ENCODE measurements at regions not wholly inside any gene's neighbourhood (a gene's known extent, or its start where the extent isn't known, plus 50 kb on each side); places are given as distances from the start of the nearest gene placed in this dataset.
A peak's percentile ranks its signal among the peaks of the same experiment; 100 is the strongest.

- no peak for TF ChIP-seq CTCF (conservative IDR thresholded peaks at IDR 0.05; ENCODE audit: low read depth, low read length)
- no peak overlapping the region for H3K4me3 ChIP-seq (ENCODE audit: low read depth, low read length)
- no peak for DNase-seq (ENCODE audit: low read depth)
Observed at GRCh38 chr9:74107692-74108091, 389.4 kb upstream of the RORB start.

- no peak for TF ChIP-seq CTCF (conservative IDR thresholded peaks at IDR 0.05; ENCODE audit: low read depth, low read length)
- no peak overlapping the region for H3K4me3 ChIP-seq (ENCODE audit: low read depth, low read length)
- no peak for DNase-seq (ENCODE audit: low read depth)
Observed at GRCh38 chr9:74115976-74116375, 381.2 kb upstream of the RORB start.

GRCh38 chr9:74117151-74117550 is 380.0 kb upstream of the RORB start:
- no peak overlapping the region for H3K4me3 ChIP-seq (ENCODE audit: low read depth, low read length)
- TF ChIP-seq CTCF (conservative IDR thresholded peaks at IDR 0.05; ENCODE audit: low read depth, low read length): no peak
- no peak for DNase-seq (ENCODE audit: low read depth)

- H3K4me3 ChIP-seq (ENCODE audit: low read depth, low read length): no peak overlapping the region
- no peak for TF ChIP-seq CTCF (conservative IDR thresholded peaks at IDR 0.05; ENCODE audit: low read depth, low read length)
- peak; percentile 6 for DNase-seq (ENCODE audit: low read depth)
Observed at GRCh38 chr9:74117731-74118130, 379.4 kb upstream of the RORB start.

- no peak overlapping the region for H3K4me3 ChIP-seq (ENCODE audit: low read depth, low read length)
- peak; percentile 4 for DNase-seq (ENCODE audit: low read depth)
- TF ChIP-seq CTCF (conservative IDR thresholded peaks at IDR 0.05; ENCODE audit: low read depth, low read length): no peak
Observed at GRCh38 chr9:74120061-74120460, 377.1 kb upstream of the RORB start.

- no peak for TF ChIP-seq CTCF (conservative IDR thresholded peaks at IDR 0.05; ENCODE audit: low read depth, low read length)
- peak; percentile 17 for DNase-seq (ENCODE audit: low read depth)
- H3K4me3 ChIP-seq (ENCODE audit: low read depth, low read length): no peak overlapping the region
Observed at GRCh38 chr9:74120470-74120869, 376.7 kb upstream of the RORB start.

- no peak overlapping the region for H3K4me3 ChIP-seq (ENCODE audit: low read depth, low read length)
Observed at GRCh38 chr9:74122216-74122615, 374.9 kb upstream of the RORB start.

More at GRCh38 chr9:74122216-74122615, 374.9 kb upstream of the RORB start:
- TF ChIP-seq CTCF (conservative IDR thresholded peaks at IDR 0.05; ENCODE audit: low read depth, low read length): no peak
- DNase-seq (ENCODE audit: low read depth): no peak
